Inferior parietal cortex (tissue), 1 donor: ENCODE measurements at regions not wholly inside any gene's neighbourhood (a gene's known extent, or its start where the extent isn't known, plus 50 kb on each side); places are given as distances from the start of the nearest gene placed in this dataset.
A peak's percentile ranks its signal among the peaks of the same experiment; 100 is the strongest.

Experiments used
- DNase-seq: peaks from one replicate; pipeline ENCODE4 v3.0.0-alpha.2; 2016; ENCODE audit errors: extremely low spot score

- no peak for DNase-seq
These were observed 410.1 kb upstream of the LYPLAL1 start for GRCh38 chr1:218763538-218763937.

GRCh38 chr1:218765753-218766152 lies 407.9 kb upstream of the LYPLAL1 start:
- DNase-seq, result no peak

- no peak for DNase-seq
These were observed 401.7 kb upstream of the LYPLAL1 start for GRCh38 chr1:218771931-218772330.

- no peak for DNase-seq
These were observed 401.1 kb upstream of the LYPLAL1 start for GRCh38 chr1:218772575-218772974.

GRCh38 chr1:218775501-218776021 lies 398.1 kb upstream of the LYPLAL1 start:
- no peak for DNase-seq

- no peak for DNase-seq
These were observed 395.2 kb upstream of the LYPLAL1 start for GRCh38 chr1:218778257-218779126.

- no peak for DNase-seq
These were observed 394.2 kb upstream of the LYPLAL1 start for GRCh38 chr1:218779341-218780100.

- DNase-seq, result peak; percentile 21
These were observed 390.5 kb upstream of the LYPLAL1 start for GRCh38 chr1:218783131-218783530.

- no peak for DNase-seq
These were observed 389.8 kb upstream of the LYPLAL1 start for GRCh38 chr1:218783916-218784315.

GRCh38 chr1:218785928-218786327 lies 387.8 kb upstream of the LYPLAL1 start:
- DNase-seq, result peak; percentile 48

GRCh38 chr1:218787826-218788225 lies 385.9 kb upstream of the LYPLAL1 start:
- DNase-seq, result no peak

GRCh38 chr1:218796773-218797172 lies 376.9 kb upstream of the LYPLAL1 start:
- no peak for DNase-seq

- no peak for DNase-seq
These were observed 370.9 kb upstream of the LYPLAL1 start for GRCh38 chr1:218802799-218803198.

GRCh38 chr1:218803351-218803997 lies 370.2 kb upstream of the LYPLAL1 start:
- no peak for DNase-seq

- no peak for DNase-seq
These were observed 369.5 kb upstream of the LYPLAL1 start for GRCh38 chr1:218804014-218804785.

GRCh38 chr1:218809061-218809460 lies 364.6 kb upstream of the LYPLAL1 start:
- DNase-seq, result no peak

- no peak for DNase-seq
These were observed 364.1 kb upstream of the LYPLAL1 start for GRCh38 chr1:218809625-218810024.

- DNase-seq, result no peak
These were observed 363.4 kb upstream of the LYPLAL1 start for GRCh38 chr1:218810306-218810705.

GRCh38 chr1:218811497-218811896 lies 362.2 kb upstream of the LYPLAL1 start:
- no peak for DNase-seq

- no peak for DNase-seq
These were observed 361.3 kb upstream of the LYPLAL1 start for GRCh38 chr1:218812360-218812759.

GRCh38 chr1:218813237-218813636 lies 360.4 kb upstream of the LYPLAL1 start:
- DNase-seq, result no peak
